A549 (cell line): ENCODE measurements at regions not wholly inside any gene's neighbourhood (a gene's known extent, or its start where the extent isn't known, plus 50 kb on each side); places are given as distances from the start of the nearest gene placed in this dataset.

Experiments
- ATAC-seq, 2 experiments: fragments of 200-7000 bp in 1 of 2; fragments of >200 bp in 1 of 2; cut with Nextera tagmentation in 1 of 2; cut with Tn5 transposase in 1 of 2; 3 replicates each; pipeline versions ENCODE4 v1.8.0 to v1.9.1; 2018 to 2020; ENCODE audit warnings: mild to moderate bottlenecking in 1 of 2, moderate library complexity in 1 of 2
- CTCF ChIA-PET: fragments of 300-600 bp; sonication (Branson Sonifier 250); formaldehyde crosslinking; extraction: SDS; loops from one replicate; lab custom pipeline; 2021; ENCODE audit warnings: antibody characterized with exemption, inconsistent platforms; lab: Yijun Ruan, JAX
- POLR2A ChIA-PET: fragments of 350-600 bp; formaldehyde crosslinking; extraction: SDS; loops from one replicate; lab custom pipeline; 2021; ENCODE audit warnings: antibody characterized with exemption, inconsistent platforms; lab: Yijun Ruan, JAX
- DNase-seq, 2 experiments: peaks; one replicate each; pipeline versions ENCODE4 v3.0.0 to v3.0.0-alpha.2; 2011 to 2016; ENCODE audit warnings: low read depth in 1 of 2, low spot score in 1 of 2
- FAIRE-seq: peaks from 2 replicates; lab custom pipeline; 2011; peaks lifted over from hg19 to GRCh38; lab: Jason Lieb, UNC
- H3K27ac ChIP-seq, 2 experiments: fragments of >200 bp; sonication (Bioruptor Twin); formaldehyde crosslinking; 3 replicates each; pipeline ENCODE4 v1.5.1; 2016 to 2017
- H3K4me1 ChIP-seq: fragments of >200 bp; sonication (Bioruptor Twin); formaldehyde crosslinking; 3 replicates; pipeline ENCODE4 v1.6.1; 2016
- H3K4me2 ChIP-seq: fragments of >200 bp; sonication (Bioruptor Twin); formaldehyde crosslinking; 3 replicates; pipeline ENCODE4 v1.6.1; 2016
- H3K4me3 ChIP-seq: fragments of >200 bp; sonication (Bioruptor Twin); formaldehyde crosslinking; 3 replicates; pipeline ENCODE4 v1.5.1; 2016
- H3K9me3 ChIP-seq: fragments of >200 bp; sonication (Bioruptor Twin); formaldehyde crosslinking; 3 replicates; pipeline ENCODE4 v1.6.1; 2016
- BHLHE40 ChIP-seq: IDR thresholded peaks from 2 replicates; pipeline ENCODE4 v1.6.1; 2012; ENCODE audit warnings: low read depth, low read length, inconsistent platforms
- CEBPB ChIP-seq, 2 experiments: fragments of >200 bp in 1 of 2; sonication (Bioruptor Twin) in 1 of 2; formaldehyde crosslinking in 1 of 2; IDR thresholded peaks; 2 replicates each; pipeline ENCODE4 v1.6.1; 2012 to 2016
- CHD4 ChIP-seq: fragments of 200-600 bp; sonication (generic); IDR thresholded peaks from 2 replicates; pipeline ENCODE4 v1.6.1; 2016; ENCODE audit warnings: antibody characterized with exemption, mild to moderate bottlenecking, borderline replicate concordance
- EHF ChIP-seq: fragments of 250-450 bp; sonication (Bioruptor Pico); IDR thresholded peaks from 2 replicates; pipeline ENCODE4 v1.5.0; 2020; ENCODE audit warnings: mild to moderate bottlenecking
- EHMT2 ChIP-seq: fragments of 200-600 bp; sonication (generic); IDR thresholded peaks from 2 replicates; pipeline ENCODE4 v1.6.1; 2016; ENCODE audit warnings: antibody characterized with exemption, low read depth, mild to moderate bottlenecking, moderate library complexity
- FOXS1 ChIP-seq: fragments of 250-450 bp; sonication (Bioruptor Pico); IDR thresholded peaks from 2 replicates; pipeline ENCODE4 v1.5.0; 2020; ENCODE audit warnings: mild to moderate bottlenecking, moderate library complexity
- HDAC2 ChIP-seq: fragments of 200-600 bp; sonication (generic); IDR thresholded peaks from 2 replicates; pipeline ENCODE4 v1.6.1; 2016
- HOXA7 ChIP-seq: fragments of 250-450 bp; sonication (Bioruptor Pico); IDR thresholded peaks from 2 replicates; pipeline ENCODE4 v1.5.0; 2020; ENCODE audit warnings: mild to moderate bottlenecking, moderate library complexity
- JUNB ChIP-seq: fragments of >200 bp; sonication (Bioruptor Twin); formaldehyde crosslinking; IDR thresholded peaks from 2 replicates; pipeline ENCODE4 v1.6.1; 2016
- KDM1A ChIP-seq: fragments of 200-600 bp; sonication (generic); IDR thresholded peaks from 2 replicates; pipeline ENCODE4 v1.6.1; 2016; ENCODE audit warnings: low read depth, mild to moderate bottlenecking
- MAFK ChIP-seq: fragments of 450-650 bp; IDR thresholded peaks from 2 replicates; pipeline ENCODE4 v1.6.1; 2014; ENCODE audit not compliant: partially characterized antibody
- MYC ChIP-seq: IDR thresholded peaks from 2 replicates; pipeline ENCODE4 v1.6.1; 2012; ENCODE audit warnings: mild to moderate bottlenecking, inconsistent platforms, low read length, improper control_type of control experiment, borderline replicate concordance
- NFE2L2 ChIP-seq: fragments of 150-350 bp; conservative IDR thresholded peaks from 2 replicates; pipeline ENCODE4 v1.6.1; 2014; ENCODE audit warnings: low read length
- PHF8 ChIP-seq: fragments of 200-600 bp; sonication (generic); IDR thresholded peaks from 2 replicates; pipeline ENCODE4 v1.6.1; 2016; ENCODE audit warnings: low read depth, mild to moderate bottlenecking, antibody characterized with exemption, moderate library complexity, borderline replicate concordance
- RCOR1 ChIP-seq: fragments of 150-350 bp; IDR thresholded peaks from 2 replicates; pipeline ENCODE4 v1.6.1; 2014; ENCODE audit warnings: antibody characterized with exemption, low read length, low read depth
- TFCP2L1 ChIP-seq: fragments of 250-450 bp; sonication (Bioruptor Pico); IDR thresholded peaks from 2 replicates; pipeline ENCODE4 v1.5.0; 2021; ENCODE audit warnings: mild to moderate bottlenecking
- ZNF302 ChIP-seq: fragments of 250-450 bp; sonication (Bioruptor Pico); IDR thresholded peaks from 2 replicates; pipeline ENCODE4 v1.9.0; 2021; ENCODE audit warnings: inconsistent platforms, mild to moderate bottlenecking, moderate library complexity
- ZSCAN20 ChIP-seq: fragments of 250-450 bp; sonication (Bioruptor Pico); IDR thresholded peaks from 2 replicates; pipeline ENCODE4 v1.8.0; 2022; ENCODE audit warnings: mild to moderate bottlenecking, moderate library complexity
- WGBS: methylation state at CpG from one replicate; pipeline ENCODE4 v1.1.6; 2017; ENCODE audit errors: missing lambda C conversion rate; 5-methylcytosine and 5-hydroxymethylcytosine counted together
- TF ChIP-seq, protein P1 (sequence below): fragments of 150-350 bp; IDR thresholded peaks from 2 replicates; pipeline ENCODE4 v1.6.1; 2014; ENCODE audit warnings: low read depth, mild to moderate bottlenecking, low read length
- TF ChIP-seq, protein P2 (sequence below): fragments of >200 bp; sonication (Bioruptor Twin); formaldehyde crosslinking; IDR thresholded peaks from 3 replicates; pipeline ENCODE4 v1.5.1; 2016
- TF ChIP-seq, protein P3 (sequence below): fragments of 250-450 bp; sonication (Bioruptor Pico); IDR thresholded peaks from 2 replicates; pipeline ENCODE4 v1.5.0; 2021; ENCODE audit warnings: mild to moderate bottlenecking, moderate library complexity, borderline replicate concordance
- TF ChIP-seq, protein P4 (sequence below): fragments of >200 bp; sonication (Bioruptor Twin); formaldehyde crosslinking; IDR thresholded peaks from 3 replicates; pipeline ENCODE4 v1.6.1; 2016
- TF ChIP-seq, protein P5 (sequence below): fragments of 200-600 bp; sonication (generic); IDR thresholded peaks from 2 replicates; pipeline ENCODE4 v1.6.1; 2016; ENCODE audit warnings: antibody characterized with exemption, mild to moderate bottlenecking, moderate library complexity
- TF ChIP-seq, protein P6 (sequence below): IDR thresholded peaks from 2 replicates; pipeline ENCODE4 v1.6.1; 2012

DNA sequence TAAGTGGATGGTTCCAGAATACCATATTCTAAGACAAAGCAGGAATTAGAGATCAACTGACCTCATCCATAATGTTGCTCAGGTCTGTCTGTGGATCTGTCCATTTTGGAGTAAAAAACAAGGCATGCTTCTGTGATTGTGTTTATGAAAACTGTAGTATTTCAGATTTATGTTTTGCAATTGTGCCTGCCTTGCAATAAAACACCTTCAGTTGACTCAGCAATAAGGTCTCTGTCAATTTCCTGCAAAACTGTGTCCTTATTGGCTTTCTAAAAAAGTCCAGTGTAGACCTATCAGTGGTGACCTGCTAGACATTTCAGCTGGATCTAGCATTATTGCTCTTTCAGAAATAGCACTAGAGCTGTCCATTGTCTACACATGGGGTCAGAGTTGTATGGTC is 409.5 kb upstream of the AZI2 start:
- FAIRE-seq, result no peak
- CTCF ChIA-PET, result no interaction called here
- DNase-seq, result no peak
- POLR2A ChIA-PET, result no interaction called here
- no peak overlapping the region for H3K4me3 ChIP-seq
- TF ChIP-seq, protein P1, sequence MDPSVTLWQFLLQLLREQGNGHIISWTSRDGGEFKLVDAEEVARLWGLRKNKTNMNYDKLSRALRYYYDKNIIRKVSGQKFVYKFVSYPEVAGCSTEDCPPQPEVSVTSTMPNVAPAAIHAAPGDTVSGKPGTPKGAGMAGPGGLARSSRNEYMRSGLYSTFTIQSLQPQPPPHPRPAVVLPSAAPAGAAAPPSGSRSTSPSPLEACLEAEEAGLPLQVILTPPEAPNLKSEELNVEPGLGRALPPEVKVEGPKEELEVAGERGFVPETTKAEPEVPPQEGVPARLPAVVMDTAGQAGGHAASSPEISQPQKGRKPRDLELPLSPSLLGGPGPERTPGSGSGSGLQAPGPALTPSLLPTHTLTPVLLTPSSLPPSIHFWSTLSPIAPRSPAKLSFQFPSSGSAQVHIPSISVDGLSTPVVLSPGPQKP, result no peak
- peak; percentile 61 for TF ChIP-seq MAFK
- no peak overlapping the region for H3K4me2 ChIP-seq
- H3K27ac ChIP-seq, result no peak overlapping the region
- no peaks in the 10 kb centered on the region for H3K4me1 ChIP-seq
- ATAC-seq, result no peak
- H3K9me3 ChIP-seq, result no peaks in the 10 kb centered on the region

DNA sequence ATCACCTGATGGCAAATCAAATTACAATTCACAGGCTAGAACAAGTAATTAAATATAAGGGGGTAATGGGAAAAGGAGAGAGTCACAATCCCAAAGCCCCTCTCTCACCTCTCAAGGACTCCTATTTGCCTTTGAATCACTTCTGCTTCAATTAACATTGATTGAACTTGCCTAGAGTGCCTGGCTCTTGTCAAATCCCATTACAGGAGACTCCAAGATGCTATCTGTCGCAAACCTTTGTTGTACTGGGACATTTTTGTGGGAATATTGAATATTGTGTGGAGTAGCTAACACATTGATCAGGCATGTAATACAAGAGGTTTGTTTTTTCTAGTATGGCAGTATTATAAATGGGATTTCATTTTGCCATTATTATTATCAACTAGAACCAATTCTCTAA is 412.8 kb upstream of the AZI2 start:
- POLR2A ChIA-PET, result no interaction called here
- no peak for FAIRE-seq

DNA sequence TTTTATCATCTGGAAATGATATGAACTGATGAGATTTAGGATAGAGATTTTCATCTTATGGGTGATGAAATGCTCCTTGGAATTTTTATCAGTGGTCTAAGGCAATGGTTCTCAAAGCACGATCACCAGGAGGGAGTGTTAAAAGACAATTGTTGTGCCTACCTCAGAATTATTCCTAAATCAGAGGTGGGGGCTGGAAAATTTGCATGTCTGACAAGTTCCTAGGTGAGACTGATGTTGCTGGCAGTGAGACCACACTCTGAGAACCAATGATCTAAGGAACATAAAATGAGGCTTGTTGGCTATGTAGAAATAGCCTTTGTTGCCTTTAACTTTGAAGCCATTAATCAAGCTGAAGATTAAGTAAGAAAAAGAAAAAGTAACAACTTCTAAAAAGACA is 416.6 kb upstream of the AZI2 start:
- Histone ChIP-seq H3K27ac (no peak overlapping the region), H3K4me2 (no peak overlapping the region), H3K4me3 (no peak overlapping the region), H3K4me1 (no peaks in the 10 kb centered on the region), H3K9me3 (0 out of 3 replicates have a peak, but pooled peaks cover 2% of the 10 kb centered on the region)
- ATAC-seq (no peak), FAIRE-seq (no peak), DNase-seq (no peak)
- ChIA-PET POLR2A (no interaction called here), CTCF (no interaction called here)
- WGBS, result 29% methylated on average over 1 of the region's 1 CpG
- TF ChIP-seq RCOR1, result no peak
- TF ChIP-seq, protein P2, sequence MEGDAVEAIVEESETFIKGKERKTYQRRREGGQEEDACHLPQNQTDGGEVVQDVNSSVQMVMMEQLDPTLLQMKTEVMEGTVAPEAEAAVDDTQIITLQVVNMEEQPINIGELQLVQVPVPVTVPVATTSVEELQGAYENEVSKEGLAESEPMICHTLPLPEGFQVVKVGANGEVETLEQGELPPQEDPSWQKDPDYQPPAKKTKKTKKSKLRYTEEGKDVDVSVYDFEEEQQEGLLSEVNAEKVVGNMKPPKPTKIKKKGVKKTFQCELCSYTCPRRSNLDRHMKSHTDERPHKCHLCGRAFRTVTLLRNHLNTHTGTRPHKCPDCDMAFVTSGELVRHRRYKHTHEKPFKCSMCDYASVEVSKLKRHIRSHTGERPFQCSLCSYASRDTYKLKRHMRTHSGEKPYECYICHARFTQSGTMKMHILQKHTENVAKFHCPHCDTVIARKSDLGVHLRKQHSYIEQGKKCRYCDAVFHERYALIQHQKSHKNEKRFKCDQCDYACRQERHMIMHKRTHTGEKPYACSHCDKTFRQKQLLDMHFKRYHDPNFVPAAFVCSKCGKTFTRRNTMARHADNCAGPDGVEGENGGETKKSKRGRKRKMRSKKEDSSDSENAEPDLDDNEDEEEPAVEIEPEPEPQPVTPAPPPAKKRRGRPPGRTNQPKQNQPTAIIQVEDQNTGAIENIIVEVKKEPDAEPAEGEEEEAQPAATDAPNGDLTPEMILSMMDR, result no peak
- TF ChIP-seq, protein P1, result no peak
- no peak for TF ChIP-seq FOXS1 (CRISPR knock-in tag)
- TF ChIP-seq EHF (CRISPR knock-in tag), result no peak
- no peak for TF ChIP-seq HDAC2
- TF ChIP-seq NFE2L2, result no peak
- no peak for TF ChIP-seq ZSCAN20
- no peak for TF ChIP-seq MYC
- TF ChIP-seq KDM1A, result no peak
- no peak for TF ChIP-seq ZNF302 (CRISPR knock-in tag)
- TF ChIP-seq TFCP2L1 (CRISPR knock-in tag), result no peak
- no peak for TF ChIP-seq HOXA7 (CRISPR knock-in tag)

More for the DNA sequence above, 412.8 kb upstream of the AZI2 start:
- TF ChIP-seq NFE2L2 (no peak), CEBPB (IDR thresholded peaks at IDR 0.05) (no peak), PHF8 (no peak), BHLHE40 (no peak), CHD4 (no peak), JUNB (no peak), EHMT2 (no peak)
- TF ChIP-seq, protein P3, sequence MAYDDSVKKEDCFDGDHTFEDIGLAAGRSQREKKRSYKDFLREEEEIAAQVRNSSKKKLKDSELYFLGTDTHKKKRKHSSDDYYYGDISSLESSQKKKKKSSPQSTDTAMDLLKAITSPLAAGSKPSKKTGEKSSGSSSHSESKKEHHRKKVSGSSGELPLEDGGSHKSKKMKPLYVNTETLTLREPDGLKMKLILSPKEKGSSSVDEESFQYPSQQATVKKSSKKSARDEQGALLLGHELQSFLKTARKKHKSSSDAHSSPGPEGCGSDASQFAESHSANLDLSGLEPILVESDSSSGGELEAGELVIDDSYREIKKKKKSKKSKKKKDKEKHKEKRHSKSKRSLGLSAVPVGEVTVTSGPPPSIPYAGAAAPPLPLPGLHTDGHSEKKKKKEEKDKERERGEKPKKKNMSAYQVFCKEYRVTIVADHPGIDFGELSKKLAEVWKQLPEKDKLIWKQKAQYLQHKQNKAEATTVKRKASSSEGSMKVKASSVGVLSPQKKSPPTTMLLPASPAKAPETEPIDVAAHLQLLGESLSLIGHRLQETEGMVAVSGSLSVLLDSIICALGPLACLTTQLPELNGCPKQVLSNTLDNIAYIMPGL (CRISPR knock-in tag), result no peak
- TF ChIP-seq, protein P4, sequence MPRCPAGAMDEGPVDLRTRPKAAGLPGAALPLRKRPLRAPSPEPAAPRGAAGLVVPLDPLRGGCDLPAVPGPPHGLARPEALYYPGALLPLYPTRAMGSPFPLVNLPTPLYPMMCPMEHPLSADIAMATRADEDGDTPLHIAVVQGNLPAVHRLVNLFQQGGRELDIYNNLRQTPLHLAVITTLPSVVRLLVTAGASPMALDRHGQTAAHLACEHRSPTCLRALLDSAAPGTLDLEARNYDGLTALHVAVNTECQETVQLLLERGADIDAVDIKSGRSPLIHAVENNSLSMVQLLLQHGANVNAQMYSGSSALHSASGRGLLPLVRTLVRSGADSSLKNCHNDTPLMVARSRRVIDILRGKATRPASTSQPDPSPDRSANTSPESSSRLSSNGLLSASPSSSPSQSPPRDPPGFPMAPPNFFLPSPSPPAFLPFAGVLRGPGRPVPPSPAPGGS, result no peak
- TF ChIP-seq, protein P5, sequence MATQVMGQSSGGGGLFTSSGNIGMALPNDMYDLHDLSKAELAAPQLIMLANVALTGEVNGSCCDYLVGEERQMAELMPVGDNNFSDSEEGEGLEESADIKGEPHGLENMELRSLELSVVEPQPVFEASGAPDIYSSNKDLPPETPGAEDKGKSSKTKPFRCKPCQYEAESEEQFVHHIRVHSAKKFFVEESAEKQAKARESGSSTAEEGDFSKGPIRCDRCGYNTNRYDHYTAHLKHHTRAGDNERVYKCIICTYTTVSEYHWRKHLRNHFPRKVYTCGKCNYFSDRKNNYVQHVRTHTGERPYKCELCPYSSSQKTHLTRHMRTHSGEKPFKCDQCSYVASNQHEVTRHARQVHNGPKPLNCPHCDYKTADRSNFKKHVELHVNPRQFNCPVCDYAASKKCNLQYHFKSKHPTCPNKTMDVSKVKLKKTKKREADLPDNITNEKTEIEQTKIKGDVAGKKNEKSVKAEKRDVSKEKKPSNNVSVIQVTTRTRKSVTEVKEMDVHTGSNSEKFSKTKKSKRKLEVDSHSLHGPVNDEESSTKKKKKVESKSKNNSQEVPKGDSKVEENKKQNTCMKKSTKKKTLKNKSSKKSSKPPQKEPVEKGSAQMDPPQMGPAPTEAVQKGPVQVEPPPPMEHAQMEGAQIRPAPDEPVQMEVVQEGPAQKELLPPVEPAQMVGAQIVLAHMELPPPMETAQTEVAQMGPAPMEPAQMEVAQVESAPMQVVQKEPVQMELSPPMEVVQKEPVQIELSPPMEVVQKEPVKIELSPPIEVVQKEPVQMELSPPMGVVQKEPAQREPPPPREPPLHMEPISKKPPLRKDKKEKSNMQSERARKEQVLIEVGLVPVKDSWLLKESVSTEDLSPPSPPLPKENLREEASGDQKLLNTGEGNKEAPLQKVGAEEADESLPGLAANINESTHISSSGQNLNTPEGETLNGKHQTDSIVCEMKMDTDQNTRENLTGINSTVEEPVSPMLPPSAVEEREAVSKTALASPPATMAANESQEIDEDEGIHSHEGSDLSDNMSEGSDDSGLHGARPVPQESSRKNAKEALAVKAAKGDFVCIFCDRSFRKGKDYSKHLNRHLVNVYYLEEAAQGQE, result no peak
- TF ChIP-seq, protein P6, sequence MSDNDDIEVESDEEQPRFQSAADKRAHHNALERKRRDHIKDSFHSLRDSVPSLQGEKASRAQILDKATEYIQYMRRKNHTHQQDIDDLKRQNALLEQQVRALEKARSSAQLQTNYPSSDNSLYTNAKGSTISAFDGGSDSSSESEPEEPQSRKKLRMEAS, result no peak
- CTCF ChIA-PET, result no interaction called here
- no peak overlapping the region for H3K27ac ChIP-seq
- 30% methylated on average over 1 of the region's 1 CpG for WGBS
- H3K9me3 ChIP-seq, result no peaks in the 10 kb centered on the region
- H3K4me1 ChIP-seq, result no peaks in the 10 kb centered on the region
- no peak overlapping the region for H3K4me2 ChIP-seq
- DNase-seq (no peak), ATAC-seq (no peak)
- H3K4me3 ChIP-seq, result no peak overlapping the region
